B cell (primary cell): ENCODE measurements at regions not wholly inside any gene's neighbourhood (a gene's known extent, or its start where the extent isn't known, plus 50 kb on each side); places are given as distances from the start of the nearest gene placed in this dataset.

ENCODE experiments used
- ATAC-seq: fragments of 200-7000 bp; cut with Tn5 transposase; one replicate; pipeline ENCODE4 v1.10.0; 2021; ENCODE audit warnings: low read depth, mild to moderate bottlenecking, moderate number of reproducible peaks, moderate library complexity
- CTCF ChIA-PET: fragments of 350-600 bp; sonication (Branson Sonifier 250); formaldehyde crosslinking; loops from one replicate; lab custom pipeline; 2021; ENCODE audit warnings: antibody characterized with exemption, inconsistent platforms; lab: Charles Lee
- POLR2A ChIA-PET: fragments of 350-600 bp; sonication (Branson Sonifier 250); formaldehyde crosslinking; loops from one replicate; lab custom pipeline; 2021; ENCODE audit warnings: antibody characterized with exemption; lab: Charles Lee
- DNase-seq: peaks from one replicate; pipeline ENCODE4 v3.0.0; 2013
- H2AFZ ChIP-seq: 2 replicates; pipeline ENCODE4 v1.6.1; 2012; ENCODE audit warnings: mild to moderate bottlenecking, low read depth, low read length; ENCODE audit not compliant: insufficient read depth, poor library complexity, severe bottlenecking
- H3K27ac ChIP-seq, 2 donors: 1 replicate in 1 of 2; 2 replicates in 1 of 2; pipeline ENCODE4 v1.5.1; 2012 to 2013; ENCODE audit warnings: low read length in 2 of 2, mild to moderate bottlenecking in 2 of 2, moderate library complexity in 1 of 2
- H3K27me3 ChIP-seq, 4 experiments: fragments of 200-600 bp in 1 of 4; sonication (generic) in 1 of 4; replicated peaks in 1 of 4; 1 replicate in 2 of 4; 2 replicates in 2 of 4; pipeline versions ENCODE4 v1.6.1 to v1.7.0; 2013 to 2016; ENCODE audit warnings: low read length in 3 of 4, mild to moderate bottlenecking in 2 of 4, mixed read lengths in 1 of 4, moderate library complexity in 1 of 4; ENCODE audit not compliant: insufficient read depth in 4 of 4, control insufficient read depth in 3 of 4; ENCODE audit errors: control extremely low read depth in 1 of 4
- H3K36me3 ChIP-seq, 2 experiments: replicated peaks in 1 of 2; 1 replicate in 1 of 2; 2 replicates in 1 of 2; pipeline versions ENCODE4 v1.6.1 to v1.7.1; 2013; ENCODE audit warnings: low read length in 1 of 2; ENCODE audit not compliant: insufficient read depth in 2 of 2, control insufficient read depth in 1 of 2; ENCODE audit errors: control extremely low read depth in 1 of 2, extremely low read depth in 1 of 2
- H3K4me1 ChIP-seq, 2 donors: fragments of 200-600 bp in 1 of 2; sonication (generic) in 1 of 2; 1 replicate in 1 of 2; 2 replicates in 1 of 2; pipeline versions ENCODE4 v1.5.1 to v1.6.1; 2013 to 2017; ENCODE audit warnings: low read length in 2 of 2; ENCODE audit not compliant: control insufficient read depth in 2 of 2, insufficient read depth in 2 of 2
- H3K4me2 ChIP-seq: replicated peaks from 2 replicates; pipeline ENCODE3; 2012; ENCODE audit warnings: mild to moderate bottlenecking, low read depth, low read length; ENCODE audit not compliant: poor library complexity, severe bottlenecking
- H3K4me3 ChIP-seq, 5 experiments: fragments of 200-600 bp in 1 of 5; sonication (generic) in 1 of 5; 1 replicate in 3 of 5; 2 replicates in 2 of 5; pipeline versions ENCODE4 v1.5.1 to v1.7.0; 2011 to 2016; ENCODE audit warnings: low read length in 4 of 5, mild to moderate bottlenecking in 4 of 5, low read depth in 2 of 5, control low read depth in 1 of 5, moderate library complexity in 1 of 5; ENCODE audit not compliant: insufficient read depth in 1 of 5; ENCODE audit errors: control extremely low read depth in 1 of 5, extremely low read depth in 1 of 5
- H3K79me2 ChIP-seq: fragments of 200-600 bp; sonication (generic); one replicate; pipeline ENCODE4 v1.6.0; 2016; ENCODE audit warnings: low read length; ENCODE audit not compliant: control insufficient read depth, insufficient read depth
- H3K9ac ChIP-seq: fragments of 200-600 bp; sonication (generic); 2 replicates; pipeline ENCODE4 v1.6.1; 2017; ENCODE audit warnings: mild to moderate bottlenecking, low read length, moderate library complexity
- H3K9me3 ChIP-seq, 3 donors: one replicate each; pipeline versions ENCODE4 v1.6.1 to v1.7.1; 2013; ENCODE audit warnings: low read length in 2 of 3; ENCODE audit not compliant: control insufficient read depth in 2 of 3, insufficient read depth in 1 of 3; ENCODE audit errors: control extremely low read depth in 1 of 3
- H4K20me1 ChIP-seq: 2 replicates; pipeline ENCODE4 v1.6.0; 2012; ENCODE audit warnings: mild to moderate bottlenecking, low read length; ENCODE audit not compliant: insufficient read depth, control insufficient read depth, poor library complexity, severe bottlenecking
- H3K27ac Mint-ChIP-seq: one replicate; pipeline ENCODE4 v1.8.0; 2021; ENCODE audit warnings: mixed read lengths
- H3K27me3 Mint-ChIP-seq: one replicate; pipeline ENCODE4 v1.8.0; 2021; ENCODE audit warnings: mixed read lengths
- H3K4me1 Mint-ChIP-seq: one replicate; pipeline ENCODE4 v1.8.0; 2021; ENCODE audit warnings: mixed read lengths
- H3K4me3 Mint-ChIP-seq: one replicate; pipeline ENCODE4 v1.8.0; 2021; ENCODE audit warnings: mixed read lengths
- H3K9me3 Mint-ChIP-seq: one replicate; pipeline ENCODE4 v1.8.0; 2022; ENCODE audit warnings: mixed read lengths; ENCODE audit not compliant: insufficient read depth
- CTCF ChIP-seq: fragments of 200-600 bp; IDR thresholded peaks from one replicate; pipeline ENCODE4 v1.8.0; 2022; ENCODE audit warnings: antibody characterized with exemption, mild to moderate bottlenecking
- EZH2 ChIP-seq: IDR thresholded peaks from 2 replicates; pipeline ENCODE4 v1.6.1; 2012; ENCODE audit warnings: borderline replicate concordance, low read depth, mild to moderate bottlenecking, moderate library complexity, low read length; ENCODE audit not compliant: insufficient read depth, poor library complexity, severe bottlenecking
- WGBS: methylation state at CpG from one replicate; pipeline ENCODE4 v1.1.5; 2013; ENCODE audit warnings: missing lambda C conversion rate; ENCODE audit not compliant: insufficient coverage; 5-methylcytosine and 5-hydroxymethylcytosine counted together
- intact Hi-C: fragments of 100-400 bp; cut with micrococcal nuclease; formaldehyde crosslinking; loops from one replicate; pipeline ENCODE4 v1.10.0; 2022

DNA sequence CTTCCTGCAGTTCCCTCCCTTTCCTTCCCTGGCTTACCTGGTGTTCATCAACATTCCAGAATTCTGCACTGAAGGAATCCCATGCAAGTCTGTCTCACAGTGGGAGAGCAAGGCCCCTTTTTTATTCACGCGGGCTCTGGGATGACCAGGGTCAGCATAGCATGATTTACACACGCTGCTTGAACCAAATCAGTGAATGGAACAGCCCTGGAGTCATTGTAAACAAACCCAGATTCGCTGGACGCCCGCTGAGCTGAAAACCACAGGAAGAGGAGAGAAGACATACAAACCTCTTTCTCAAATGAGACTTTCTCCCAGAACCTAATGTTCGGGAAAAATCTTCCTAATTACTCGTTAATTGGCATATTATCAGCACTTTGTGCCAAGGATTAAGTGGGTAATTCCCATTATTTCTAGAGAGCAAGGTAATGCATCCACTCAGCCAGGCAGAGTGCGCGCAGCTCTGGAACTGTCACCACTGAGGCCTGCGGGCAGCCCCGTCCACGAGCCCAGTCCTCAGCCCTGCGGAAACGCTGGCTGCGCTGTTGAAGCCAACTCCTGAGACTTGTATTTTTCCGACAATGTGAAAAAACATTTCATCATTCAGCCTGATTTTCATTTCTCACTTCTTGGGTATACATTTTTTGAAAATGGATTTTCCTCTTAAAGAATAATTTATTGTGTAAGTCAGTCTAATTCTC lies 140.0 kb downstream of the ETS2 start:
- Histone ChIP-seq H3K4me1 (no peaks in the 10 kb centered on the region), H3K9ac (no peak overlapping the region), H3K4me2 (no peak overlapping the region), H3K27me3 (no peaks in the 10 kb centered on the region), H3K79me2 (no peaks in the 10 kb centered on the region), H3K9me3 (peaks cover 0 to 10% (median 0%) of the 10 kb centered on the region in 3 donors), H2AFZ (no peak overlapping the region), H3K36me3 (no peaks in the 10 kb centered on the region), H3K4me3 (no peak overlapping the region), H3K27ac (no peak overlapping the region), H4K20me1 (no peaks in the 10 kb centered on the region)
- ATAC-seq = no peak
- no peak for TF ChIP-seq CTCF
- no peak for TF ChIP-seq EZH2
- 96% methylated on average over 12 of the region's 17 CpGs for WGBS
- H3K4me1 Mint-ChIP-seq = no peaks in the 10 kb centered on the region
- intact Hi-C loops = no loop called here
- no peak for DNase-seq
- ChIA-PET CTCF (no interaction called here), POLR2A (no interaction called here)
- peaks cover 3% of the 10 kb centered on the region for H3K27me3 Mint-ChIP-seq
- no peak overlapping the region for H3K4me3 Mint-ChIP-seq
- H3K27ac Mint-ChIP-seq = no peak overlapping the region
- H3K9me3 Mint-ChIP-seq = peaks cover 6% of the 10 kb centered on the region

- H3K27ac ChIP-seq = no peak overlapping the region
- H3K4me1 ChIP-seq = no peaks in the 10 kb centered on the region
- H3K27me3 ChIP-seq = no peaks in the 10 kb centered on the region
- intact Hi-C loops = no loop called here
- H3K9me3 ChIP-seq = peaks cover 0 to 10% (median 0%) of the 10 kb centered on the region in 3 donors
- no peaks in the 10 kb centered on the region for H3K36me3 ChIP-seq
- no peak for DNase-seq
- ChIA-PET POLR2A (no interaction called here), CTCF (no interaction called here)
- TF ChIP-seq CTCF = no peak
- TF ChIP-seq EZH2 = no peak
- H3K4me3 ChIP-seq = no peak overlapping the region
- H4K20me1 ChIP-seq = no peaks in the 10 kb centered on the region
- H3K4me3 Mint-ChIP-seq = no peak overlapping the region
- peaks cover 3% of the 10 kb centered on the region for H3K27me3 Mint-ChIP-seq
- no peaks in the 10 kb centered on the region for H3K9me3 Mint-ChIP-seq
- no peak overlapping the region for H3K9ac ChIP-seq
- WGBS = 97% methylated on average over 13 of the region's 14 CpGs
- H3K79me2 ChIP-seq = no peaks in the 10 kb centered on the region
- no peak for ATAC-seq
- H3K4me1 Mint-ChIP-seq = no peaks in the 10 kb centered on the region
- no peak overlapping the region for H3K4me2 ChIP-seq
- no peak overlapping the region for H2AFZ ChIP-seq
- H3K27ac Mint-ChIP-seq = no peak overlapping the region
Observed at GRCh38 chr21:38944903-38945302, 139.2 kb downstream of the ETS2 start.
